ENCODE measurements at regions not wholly inside any gene's neighbourhood (a gene's known extent, or its start where the extent isn't known, plus 50 kb on each side); places are given as distances from the start of the nearest gene placed in this dataset.

GRCh38 chr18:25470062-25470461, 118.1 kb upstream of the ZNF521 start:
- H3K4me3 ChIP-seq: no peak overlapping the region
- DNase-seq: no peak
- no peaks in the 10 kb centered on the region for H3K36me3 ChIP-seq
- no peaks in the 10 kb centered on the region for H3K27me3 ChIP-seq
- intact Hi-C loops (cut with DNase I; ENCODE audit: low total_unique reads): no loop called here
- H3K4me1 ChIP-seq: no peaks in the 10 kb centered on the region
- TF ChIP-seq CTCF (IDR thresholded peaks at IDR 0.05): no peak
- TF ChIP-seq POLR2A (IDR thresholded peaks at IDR 0.05): no peak
- no peak overlapping the region for H3K27ac ChIP-seq
- no peaks in the 10 kb centered on the region for H3K9me3 ChIP-seq

GRCh38 chr18:25469489-25469888, 117.5 kb upstream of the ZNF521 start:
- no peak overlapping the region for H3K4me3 ChIP-seq
- H3K36me3 ChIP-seq: no peaks in the 10 kb centered on the region
- no peaks in the 10 kb centered on the region for H3K9me3 ChIP-seq
- DNase-seq: no peak
- no peaks in the 10 kb centered on the region for H3K27me3 ChIP-seq
- intact Hi-C loops (cut with DNase I; ENCODE audit: low total_unique reads): no loop called here
- no peaks in the 10 kb centered on the region for H3K4me1 ChIP-seq
- TF ChIP-seq CTCF (IDR thresholded peaks at IDR 0.05) (no peak), POLR2A (IDR thresholded peaks at IDR 0.05) (no peak)
- H3K27ac ChIP-seq: no peak overlapping the region

- Histone ChIP-seq H3K4me3 (no peak overlapping the region), H3K9me3 (no peaks in the 10 kb centered on the region), H3K36me3 (no peaks in the 10 kb centered on the region), H3K27me3 (no peaks in the 10 kb centered on the region), H3K4me1 (no peaks in the 10 kb centered on the region), H3K27ac (no peak overlapping the region)
- intact Hi-C loops (cut with DNase I; ENCODE audit: low total_unique reads): no loop called here
- TF ChIP-seq POLR2A (IDR thresholded peaks at IDR 0.05): no peak
- no peak for TF ChIP-seq CTCF (IDR thresholded peaks at IDR 0.05)
- DNase-seq: no peak
These were observed 115.4 kb upstream of the ZNF521 start for GRCh38 chr18:25467226-25467987.

- TF ChIP-seq POLR2A (IDR thresholded peaks at IDR 0.05): no peak
- TF ChIP-seq CTCF (IDR thresholded peaks at IDR 0.05): no peak
- Histone ChIP-seq H3K4me1 (no peaks in the 10 kb centered on the region), H3K27ac (no peak overlapping the region), H3K36me3 (no peaks in the 10 kb centered on the region), H3K4me3 (no peak overlapping the region), H3K27me3 (no peaks in the 10 kb centered on the region), H3K9me3 (no peaks in the 10 kb centered on the region)
- intact Hi-C loops (cut with DNase I; ENCODE audit: low total_unique reads): no loop called here
- DNase-seq: no peak
These were observed 113.3 kb upstream of the ZNF521 start for GRCh38 chr18:25465152-25465732.

GRCh38 chr18:25464227-25464626, 112.3 kb upstream of the ZNF521 start:
- Histone ChIP-seq H3K27ac (no peak overlapping the region), H3K4me3 (no peak overlapping the region), H3K4me1 (no peaks in the 10 kb centered on the region), H3K9me3 (no peaks in the 10 kb centered on the region), H3K27me3 (no peaks in the 10 kb centered on the region), H3K36me3 (no peaks in the 10 kb centered on the region)
- intact Hi-C loops (cut with DNase I; ENCODE audit: low total_unique reads): no loop called here
- TF ChIP-seq CTCF (IDR thresholded peaks at IDR 0.05): no peak
- TF ChIP-seq POLR2A (IDR thresholded peaks at IDR 0.05): no peak
- no peak for DNase-seq

Data from uterus (tissue), 3 donors.